DOHH2 (cell line): ENCODE measurements at regions not wholly inside any gene's neighbourhood (a gene's known extent, or its start where the extent isn't known, plus 50 kb on each side); places are given as distances from the start of the nearest gene placed in this dataset.

Source experiments
- EZH2phosphoT487 ChIP-seq: fragments of 200-600 bp; sonication (generic); IDR thresholded peaks from 2 replicates; pipeline ENCODE4 v1.6.1; 2017; ENCODE audit warnings: borderline replicate concordance, mild to moderate bottlenecking, antibody characterized with exemption, low read length, moderate library complexity, mixed read lengths
- TF ChIP-seq, protein P1 (sequence below): fragments of 200-600 bp; sonication (generic); IDR thresholded peaks from one replicate; pipeline ENCODE4 v1.5.1; 2014; ENCODE audit warnings: antibody characterized with exemption, mild to moderate bottlenecking, low read depth, low read length; ENCODE audit not compliant: poor library complexity, severe bottlenecking

- TF ChIP-seq, protein P1, sequence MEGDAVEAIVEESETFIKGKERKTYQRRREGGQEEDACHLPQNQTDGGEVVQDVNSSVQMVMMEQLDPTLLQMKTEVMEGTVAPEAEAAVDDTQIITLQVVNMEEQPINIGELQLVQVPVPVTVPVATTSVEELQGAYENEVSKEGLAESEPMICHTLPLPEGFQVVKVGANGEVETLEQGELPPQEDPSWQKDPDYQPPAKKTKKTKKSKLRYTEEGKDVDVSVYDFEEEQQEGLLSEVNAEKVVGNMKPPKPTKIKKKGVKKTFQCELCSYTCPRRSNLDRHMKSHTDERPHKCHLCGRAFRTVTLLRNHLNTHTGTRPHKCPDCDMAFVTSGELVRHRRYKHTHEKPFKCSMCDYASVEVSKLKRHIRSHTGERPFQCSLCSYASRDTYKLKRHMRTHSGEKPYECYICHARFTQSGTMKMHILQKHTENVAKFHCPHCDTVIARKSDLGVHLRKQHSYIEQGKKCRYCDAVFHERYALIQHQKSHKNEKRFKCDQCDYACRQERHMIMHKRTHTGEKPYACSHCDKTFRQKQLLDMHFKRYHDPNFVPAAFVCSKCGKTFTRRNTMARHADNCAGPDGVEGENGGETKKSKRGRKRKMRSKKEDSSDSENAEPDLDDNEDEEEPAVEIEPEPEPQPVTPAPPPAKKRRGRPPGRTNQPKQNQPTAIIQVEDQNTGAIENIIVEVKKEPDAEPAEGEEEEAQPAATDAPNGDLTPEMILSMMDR = no peak
- TF ChIP-seq EZH2phosphoT487 = no peak
Observed at GRCh38 chr5:17167171-17167891, 50.1 kb upstream of the BASP1 start.
